AG09319 (cell line): ENCODE measurements at regions not wholly inside any gene's neighbourhood (a gene's known extent, or its start where the extent isn't known, plus 50 kb on each side); places are given as distances from the start of the nearest gene placed in this dataset.

Experiments used
- DNase-seq: peaks from one replicate; pipeline ENCODE4 v3.0.0-alpha.2; 2010; ENCODE audit warnings: low read depth; ENCODE audit errors: extremely low read depth
- TF ChIP-seq, protein P1 (sequence below): IDR thresholded peaks from 2 replicates; pipeline ENCODE4 v1.5.1; 2011; ENCODE audit warnings: low read depth, mild to moderate bottlenecking, inconsistent platforms, low read length, moderate library complexity

DNA sequence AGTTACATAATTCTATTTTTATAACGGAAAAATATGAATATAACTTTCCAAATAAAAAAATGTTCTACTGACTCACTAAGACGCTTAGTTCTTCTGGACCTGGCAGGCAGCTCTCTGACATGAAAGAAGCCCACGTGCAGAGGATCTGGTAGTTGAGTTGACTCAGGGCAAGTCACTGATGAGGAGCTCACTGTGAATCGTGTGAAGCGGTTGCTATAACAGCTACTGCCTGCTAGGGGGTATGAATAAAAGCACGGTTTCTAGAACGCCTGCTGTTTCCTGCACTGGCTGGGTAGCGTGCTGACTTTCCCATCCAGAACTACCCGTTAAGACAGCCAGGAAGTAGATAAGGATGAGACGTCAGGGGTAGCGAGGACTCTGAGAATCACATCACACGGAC, 54.7 kb upstream of the WASF3 start:
- TF ChIP-seq, protein P1, sequence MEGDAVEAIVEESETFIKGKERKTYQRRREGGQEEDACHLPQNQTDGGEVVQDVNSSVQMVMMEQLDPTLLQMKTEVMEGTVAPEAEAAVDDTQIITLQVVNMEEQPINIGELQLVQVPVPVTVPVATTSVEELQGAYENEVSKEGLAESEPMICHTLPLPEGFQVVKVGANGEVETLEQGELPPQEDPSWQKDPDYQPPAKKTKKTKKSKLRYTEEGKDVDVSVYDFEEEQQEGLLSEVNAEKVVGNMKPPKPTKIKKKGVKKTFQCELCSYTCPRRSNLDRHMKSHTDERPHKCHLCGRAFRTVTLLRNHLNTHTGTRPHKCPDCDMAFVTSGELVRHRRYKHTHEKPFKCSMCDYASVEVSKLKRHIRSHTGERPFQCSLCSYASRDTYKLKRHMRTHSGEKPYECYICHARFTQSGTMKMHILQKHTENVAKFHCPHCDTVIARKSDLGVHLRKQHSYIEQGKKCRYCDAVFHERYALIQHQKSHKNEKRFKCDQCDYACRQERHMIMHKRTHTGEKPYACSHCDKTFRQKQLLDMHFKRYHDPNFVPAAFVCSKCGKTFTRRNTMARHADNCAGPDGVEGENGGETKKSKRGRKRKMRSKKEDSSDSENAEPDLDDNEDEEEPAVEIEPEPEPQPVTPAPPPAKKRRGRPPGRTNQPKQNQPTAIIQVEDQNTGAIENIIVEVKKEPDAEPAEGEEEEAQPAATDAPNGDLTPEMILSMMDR = no peak; the same call in 1 of the 2 replicates
- no peak for DNase-seq

DNA sequence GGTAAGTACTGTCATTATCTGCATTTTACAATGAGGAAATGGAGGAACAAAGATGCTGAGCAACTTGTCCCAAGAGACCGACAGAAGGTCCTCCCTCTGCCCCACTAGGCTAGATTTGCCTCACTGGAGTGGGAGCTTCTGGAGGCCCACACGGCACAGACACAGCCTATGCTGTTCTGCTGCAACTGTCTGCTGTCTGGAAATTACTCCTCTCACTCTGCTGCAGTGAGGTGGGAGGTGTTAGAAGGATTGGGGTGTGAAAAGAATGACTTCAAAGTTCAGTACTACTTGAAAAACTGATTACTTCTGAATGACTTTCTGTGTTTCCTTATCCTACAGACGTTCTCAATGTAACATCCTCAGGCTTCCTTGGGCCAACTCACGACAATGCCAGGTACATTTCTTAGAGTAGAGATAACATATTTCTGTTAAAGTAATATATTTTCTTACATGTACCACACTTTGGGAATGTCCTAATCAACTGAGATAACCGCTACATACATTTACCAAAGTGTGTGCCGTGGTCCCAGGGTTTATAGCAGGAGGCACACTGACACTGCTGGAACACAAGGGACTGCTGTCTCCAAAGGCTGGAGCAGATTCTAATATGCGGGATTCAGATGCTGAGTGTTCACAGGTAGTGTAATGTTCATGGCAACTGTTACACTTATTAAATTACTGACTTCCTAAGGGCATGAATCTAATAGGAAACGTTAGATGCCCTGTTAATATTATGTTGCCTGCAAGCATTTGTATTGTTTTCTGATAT, 53.5 kb upstream of the WASF3 start:
- DNase-seq = no peak
- TF ChIP-seq, protein P1 = no peak
